SK-N-SH treated with all-trans-retinoic acid at 6 μM for 48 hours (cell line): ENCODE measurements at regions not wholly inside any gene's neighbourhood (a gene's known extent, or its start where the extent isn't known, plus 50 kb on each side); places are given as distances from the start of the nearest gene placed in this dataset.

ENCODE experiments used
- CREB5 ChIP-seq: fragments of 250-450 bp; sonication (Bioruptor Pico); IDR thresholded peaks from 2 replicates; pipeline ENCODE4 v1.5.1; 2020; ENCODE audit warnings: low read depth, mild to moderate bottlenecking, moderate library complexity
- PATZ1 ChIP-seq: fragments of 250-450 bp; sonication (Bioruptor Pico); IDR thresholded peaks from 2 replicates; pipeline ENCODE4 v1.8.0; 2020; ENCODE audit warnings: mild to moderate bottlenecking, moderate library complexity, borderline replicate concordance

- TF ChIP-seq PATZ1 (CRISPR knock-in tag) (no peak), CREB5 (no peak)
Observed at GRCh38 chr13:87452281-87452680, 218.9 kb upstream of the SLITRK5 start.
